ENCODE measurements at regions not wholly inside any gene's neighbourhood (a gene's known extent, or its start where the extent isn't known, plus 50 kb on each side); places are given as distances from the start of the nearest gene placed in this dataset.

- no peak overlapping the region for H2AFZ ChIP-seq (ENCODE audit: low read length)
- no peak overlapping the region for H2BK120ac ChIP-seq (ENCODE audit: low read depth, low read length, poor library complexity, severe bottlenecking)
- no peaks in the 10 kb centered on the region for H3K9me3 ChIP-seq (ENCODE audit: control insufficient read depth, low read depth, low read length)
- no peak overlapping the region for H2BK12ac ChIP-seq (ENCODE audit: insufficient read length, low read depth, low read length)
- no CpG with 5 or more reads among the region's 1 CpG for WGBS (ENCODE audit: extremely low coverage, insufficient read length, low lambda C conversion rate)
- no peaks in the 10 kb centered on the region for H3K79me2 ChIP-seq (ENCODE audit: insufficient read depth, low read length)
- no peak overlapping the region for H3T11ph ChIP-seq (ENCODE audit: low read length)
- H3K4ac ChIP-seq (ENCODE audit: low read depth, low read length), result no peak overlapping the region
- no peak overlapping the region for H3K27ac ChIP-seq (ENCODE audit: insufficient read length, low read depth, low read length)
- no peak for TF ChIP-seq CTCF (conservative IDR thresholded peaks at IDR 0.05)
- H2BK15ac ChIP-seq (ENCODE audit: low read depth, low read length), result no peak overlapping the region
- no peak overlapping the region for H2BK20ac ChIP-seq (ENCODE audit: low read depth, low read length, poor library complexity, severe bottlenecking)
- no peaks in the 10 kb centered on the region for H3K79me1 ChIP-seq (ENCODE audit: insufficient read depth, low read depth, low read length, poor library complexity, severe bottlenecking)
- H3K23me2 ChIP-seq (ENCODE audit: insufficient read length, low read depth, low read length, poor library complexity, severe bottlenecking), result no peaks in the 10 kb centered on the region
- no peak overlapping the region for H4K5ac ChIP-seq (ENCODE audit: insufficient read length, low read depth, low read length)
- H4K91ac ChIP-seq (ENCODE audit: insufficient read length, low read depth, low read length), result no peak overlapping the region
- H3K4me2 ChIP-seq (ENCODE audit: insufficient read depth, insufficient read length, low read length), result no peak overlapping the region
- Mint-ChIP-seq H3K27me3 (ENCODE audit: low read depth) (no peaks in the 10 kb centered on the region), H3K4me3 (no peak overlapping the region), H3K27ac (peak overlapping the region in 1 of 3 experiments; percentile 54; a peak in 1 of 7 replicates), H3K9me3 (no peaks in the 10 kb centered on the region), H3K4me1 (peaks cover 7% of the 10 kb centered on the region in 2 experiments), H3K36me3 (ENCODE audit: insufficient read depth in 1 of 3, low read depth in 3 of 3) (no peaks in the 10 kb centered on the region)
- H3K18ac ChIP-seq (ENCODE audit: insufficient read length, low read depth, low read length), result no peak overlapping the region
- no peak overlapping the region for H4K8ac ChIP-seq (replicated peaks; ENCODE audit: insufficient read length, low read depth, low read length)
- H2AK5ac ChIP-seq (ENCODE audit: insufficient read length, low read length), result no peak overlapping the region
- H3K4me1 ChIP-seq (ENCODE audit: insufficient read depth, low read length), result no peaks in the 10 kb centered on the region
- no peak overlapping the region for H3K23ac ChIP-seq (ENCODE audit: insufficient read length, low read depth, low read length)
- H3K14ac ChIP-seq (ENCODE audit: insufficient read depth, low read length), result no peak overlapping the region
- DNase-seq, result no peak
- H3K9ac ChIP-seq (ENCODE audit: extremely low read depth, insufficient read length, low read length), result no peak overlapping the region
- H2BK5ac ChIP-seq (ENCODE audit: insufficient read length, low read length), result no peak overlapping the region
- no peak overlapping the region for H3K56ac ChIP-seq (ENCODE audit: insufficient read length, low read depth, low read length)
- H4K20me1 ChIP-seq (ENCODE audit: control insufficient read depth, insufficient read depth, insufficient read length), result no peaks in the 10 kb centered on the region
- no peaks in the 10 kb centered on the region for H3K27me3 ChIP-seq (ENCODE audit: insufficient read depth, low read length)
Observed at GRCh38 chr4:58477950-58478349, 1367.8 kb upstream of the IGFBP7 start.
